SK-N-SH (cell line): ENCODE measurements at regions not wholly inside any gene's neighbourhood (a gene's known extent, or its start where the extent isn't known, plus 50 kb on each side); places are given as distances from the start of the nearest gene placed in this dataset.
A peak's percentile ranks its signal among the peaks of the same experiment; 100 is the strongest.

Experiments used
- CTCF ChIA-PET: fragments of 300-600, 350-600 bp; formaldehyde crosslinking; extraction: SDS; loops from one replicate; lab custom pipeline; 2021; lab: Yijun Ruan, JAX
- POLR2A ChIA-PET: fragments of 350-600 bp; sonication (Branson Sonifier 250); formaldehyde crosslinking; extraction: SDS; loops from one replicate; lab custom pipeline; 2020; ENCODE audit warnings: antibody characterized with exemption, inconsistent platforms; lab: Yijun Ruan, JAX
- DNase-seq: peaks from one replicate; pipeline ENCODE4 v3.0.0; 2012
- H2AFZ ChIP-seq: fragments of 200-600 bp; sonication (generic); 2 replicates; pipeline ENCODE4 v1.8.1; 2016; ENCODE audit warnings: antibody characterized with exemption, mild to moderate bottlenecking, low read depth
- H3F3A ChIP-seq: fragments of 200-600 bp; sonication (generic); replicated peaks from 2 replicates; pipeline ENCODE3; 2016; ENCODE audit warnings: antibody characterized with exemption, mild to moderate bottlenecking; ENCODE audit not compliant: insufficient read depth
- H3K27ac ChIP-seq, 2 experiments: fragments of 200-500 bp in 1 of 2; fragments of 200-600 bp in 1 of 2; sonication (Bioruptor generic) in 1 of 2; sonication (generic), shearing (Covaris generic) in 1 of 2; 2 replicates each; pipeline versions ENCODE4 v1.5.1 to v1.6.1; 2014 to 2016; ENCODE audit warnings: low read depth in 2 of 2, inconsistent platforms in 1 of 2, low read length in 1 of 2, mild to moderate bottlenecking in 1 of 2, mixed read lengths in 1 of 2
- H3K27me3 ChIP-seq: fragments of 200-600 bp; sonication (generic), shearing (Covaris generic); 2 replicates; pipeline ENCODE4 v1.6.1; 2016; ENCODE audit warnings: mixed run types; ENCODE audit not compliant: insufficient read depth
- H3K36me3 ChIP-seq, 2 experiments: fragments of 200-500 bp in 1 of 2; fragments of 200-600 bp in 1 of 2; sonication (Bioruptor generic) in 1 of 2; sonication (generic) in 1 of 2; replicated peaks in 1 of 2; 2 replicates each; pipeline versions ENCODE3 to v1.5.1; 2014 to 2016; ENCODE audit warnings: low read length in 1 of 2, mild to moderate bottlenecking in 1 of 2; ENCODE audit not compliant: insufficient read depth in 2 of 2, control insufficient read depth in 1 of 2
- H3K4me1 ChIP-seq, 2 experiments: fragments of 200-500 bp in 1 of 2; fragments of 200-600 bp in 1 of 2; sonication (Bioruptor generic) in 1 of 2; sonication (generic), shearing (Covaris generic) in 1 of 2; 2 replicates each; pipeline versions ENCODE4 v1.5.1 to v1.6.1; 2014 to 2016; ENCODE audit warnings: low read depth in 1 of 2, low read length in 1 of 2, mixed run types in 1 of 2; ENCODE audit not compliant: insufficient read depth in 2 of 2, control insufficient read depth in 1 of 2
- H3K4me2 ChIP-seq: fragments of 200-600 bp; sonication (generic), shearing (Covaris generic); 2 replicates; pipeline ENCODE4 v1.6.1; 2017; ENCODE audit warnings: mixed run types
- H3K4me3 ChIP-seq, 2 experiments: fragments of 200-500 bp in 1 of 2; fragments of 200-600 bp in 1 of 2; sonication (Bioruptor generic) in 1 of 2; sonication (generic), shearing (Covaris generic) in 1 of 2; 2 replicates each; pipeline versions ENCODE4 v1.5.1 to v1.8.1; 2014 to 2016; ENCODE audit warnings: low read depth in 2 of 2, inconsistent platforms in 1 of 2, low read length in 1 of 2, mild to moderate bottlenecking in 1 of 2, mixed read lengths in 1 of 2, moderate library complexity in 1 of 2
- H3K79me2 ChIP-seq: fragments of 200-600 bp; sonication (generic); 2 replicates; pipeline ENCODE4 v1.8.1; 2017; ENCODE audit warnings: mild to moderate bottlenecking; ENCODE audit not compliant: insufficient read depth
- H3K9ac ChIP-seq: fragments of 200-600 bp; sonication (generic); 2 replicates; pipeline ENCODE4 v1.6.1; 2017; ENCODE audit warnings: mixed run types
- H3K9me2 ChIP-seq: fragments of 200-600 bp; sonication (generic); 2 replicates; pipeline ENCODE4 v1.6.1; 2017; ENCODE audit warnings: mixed run types
- H3K9me3 ChIP-seq: fragments of 200-600 bp; sonication (generic); 2 replicates; pipeline ENCODE4 v1.6.1; 2017; ENCODE audit warnings: mixed run types, mild to moderate bottlenecking, moderate library complexity
- H4K20me1 ChIP-seq: fragments of 200-600 bp; sonication (generic); 2 replicates; pipeline ENCODE4 v1.6.1; 2017; ENCODE audit warnings: mild to moderate bottlenecking, mixed run types; ENCODE audit not compliant: insufficient read depth
- EP300 ChIP-seq, 2 experiments: IDR thresholded peaks; 2 replicates each; pipeline versions ENCODE4 v1.4.0 to v1.6.1; 2012; ENCODE audit warnings: borderline replicate concordance in 1 of 2, low read depth in 1 of 2, low read length in 1 of 2
- GATA2 ChIP-seq: sonication (generic); formaldehyde crosslinking; IDR thresholded peaks from 2 replicates; pipeline ENCODE4 v1.5.0; 2020; ENCODE audit warnings: mild to moderate bottlenecking, missing genetic modification reagents
- MXI1 ChIP-seq: IDR thresholded peaks from 2 replicates; pipeline ENCODE4 v1.6.1; 2012; ENCODE audit warnings: mild to moderate bottlenecking, low read depth, low read length, improper control_type of control experiment
- SIN3A ChIP-seq: IDR thresholded peaks from 2 replicates; pipeline ENCODE4 v1.6.1; 2012; ENCODE audit warnings: low read depth, mild to moderate bottlenecking, low read length, moderate library complexity, borderline replicate concordance
- TAF1 ChIP-seq: IDR thresholded peaks from 2 replicates; pipeline ENCODE4 v1.6.1; 2012; ENCODE audit warnings: low read depth, mild to moderate bottlenecking, low read length, moderate library complexity, borderline replicate concordance
- TCF12 ChIP-seq: IDR thresholded peaks from 2 replicates; pipeline ENCODE4 v1.4.0; 2012
- WGBS: methylation state at CpG from one replicate; pipeline ENCODE4 v1.1.6; 2017; ENCODE audit warnings: low lambda C conversion rate; 5-methylcytosine and 5-hydroxymethylcytosine counted together

DNA sequence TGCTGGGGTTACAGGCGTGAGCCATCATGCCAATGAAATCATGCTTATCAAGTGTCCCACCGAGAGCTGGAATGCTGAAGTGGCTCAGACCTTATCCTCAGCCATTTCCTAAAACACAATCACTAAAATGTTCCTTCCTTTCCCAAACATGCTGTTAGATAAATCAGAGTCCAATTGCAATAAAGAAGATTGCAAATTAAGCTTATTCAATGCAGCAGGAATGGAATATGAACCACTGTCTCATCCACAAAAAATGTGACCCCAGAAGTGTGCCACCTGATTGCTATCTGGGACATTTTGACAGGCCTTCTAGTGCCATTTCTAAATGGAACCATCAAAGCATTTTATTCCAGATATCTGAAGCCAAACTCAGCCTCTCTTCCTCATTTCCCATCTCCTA lies 205.5 kb upstream of the CDH11 start:
- no peak overlapping the region for H3K9ac ChIP-seq
- H3K4me2 ChIP-seq, result no peak overlapping the region
- ChIA-PET CTCF (no interaction called here), POLR2A (no interaction called here)
- no peaks in the 10 kb centered on the region for H3K9me2 ChIP-seq
- no peaks in the 10 kb centered on the region for H3K9me3 ChIP-seq
- no peaks in the 10 kb centered on the region for H3F3A ChIP-seq
- DNase-seq, result no peak
- H4K20me1 ChIP-seq, result no peaks in the 10 kb centered on the region
- 45% methylated on average over 2 of the region's 2 CpGs for WGBS
- no peak overlapping the region for H2AFZ ChIP-seq
- no peaks in the 10 kb centered on the region for H3K79me2 ChIP-seq
- H3K4me3 ChIP-seq, result no peak overlapping the region
- H3K36me3 ChIP-seq, result no peaks in the 10 kb centered on the region
- no peaks in the 10 kb centered on the region; a peak in 1 of 4 replicates for H3K4me1 ChIP-seq
- H3K27ac ChIP-seq, result no peak overlapping the region
- TF ChIP-seq TCF12 (no peak), EP300 (IDR thresholded peaks at IDR 0.05; ENCODE audit: borderline replicate concordance in 1 of 2, low read depth in 1 of 2, low read length in 1 of 2) (0 out of 4 replicates have a peak, but pooled peaks of 1 of the 2 experiments have one; percentile 26)
- no peaks in the 10 kb centered on the region for H3K27me3 ChIP-seq

DNA sequence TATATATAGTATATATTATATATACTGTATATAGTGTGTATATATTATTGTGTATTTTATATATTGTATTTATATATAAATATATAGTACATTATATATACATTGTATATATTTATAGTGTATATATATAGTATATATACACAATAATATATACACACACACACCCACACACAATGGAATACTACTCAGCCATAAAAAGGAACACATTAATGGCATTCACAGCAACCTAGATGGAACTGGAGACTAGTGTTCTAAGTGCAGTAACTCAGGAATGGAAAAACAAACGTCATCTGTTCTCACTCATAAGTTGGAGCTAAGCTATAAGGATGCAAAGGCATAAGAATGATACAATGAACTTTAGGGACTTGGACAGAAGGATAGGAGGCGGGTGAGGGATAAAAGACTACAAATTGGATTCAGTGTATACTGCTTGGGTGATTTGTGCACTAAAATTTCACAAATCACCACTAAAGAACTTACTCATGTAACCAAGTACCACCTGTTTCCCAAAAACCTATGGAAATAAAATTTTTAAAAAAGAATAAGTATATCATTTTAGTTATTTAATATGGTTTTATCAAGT lies 201.9 kb upstream of the CDH11 start:
- Histone ChIP-seq H3K9ac (no peak overlapping the region), H2AFZ (no peak overlapping the region), H4K20me1 (no peaks in the 10 kb centered on the region), H3K4me2 (no peak overlapping the region), H3K27me3 (no peaks in the 10 kb centered on the region), H3K79me2 (no peaks in the 10 kb centered on the region), H3K36me3 (no peaks in the 10 kb centered on the region), H3K4me1 (peaks cover 2 to 11% of the 10 kb centered on the region in 2 experiments; a peak in 3 of 4 replicates), H3K27ac (no peak overlapping the region), H3K9me2 (no peaks in the 10 kb centered on the region), H3K4me3 (no peak overlapping the region), H3F3A (peaks cover 11% of the 10 kb centered on the region), H3K9me3 (no peaks in the 10 kb centered on the region)
- 75% methylated on average over 2 of the region's 2 CpGs for WGBS
- DNase-seq, result no peak
- ChIA-PET CTCF (interaction anchor here (0.8 kb wide), 1 partner anchor 950 kb away, joined by 3 read pairs; no protein-coding TSS in a partner anchor), POLR2A (no interaction called here)
- TF ChIP-seq TAF1 (no peak), SIN3A (no peak)

DNA sequence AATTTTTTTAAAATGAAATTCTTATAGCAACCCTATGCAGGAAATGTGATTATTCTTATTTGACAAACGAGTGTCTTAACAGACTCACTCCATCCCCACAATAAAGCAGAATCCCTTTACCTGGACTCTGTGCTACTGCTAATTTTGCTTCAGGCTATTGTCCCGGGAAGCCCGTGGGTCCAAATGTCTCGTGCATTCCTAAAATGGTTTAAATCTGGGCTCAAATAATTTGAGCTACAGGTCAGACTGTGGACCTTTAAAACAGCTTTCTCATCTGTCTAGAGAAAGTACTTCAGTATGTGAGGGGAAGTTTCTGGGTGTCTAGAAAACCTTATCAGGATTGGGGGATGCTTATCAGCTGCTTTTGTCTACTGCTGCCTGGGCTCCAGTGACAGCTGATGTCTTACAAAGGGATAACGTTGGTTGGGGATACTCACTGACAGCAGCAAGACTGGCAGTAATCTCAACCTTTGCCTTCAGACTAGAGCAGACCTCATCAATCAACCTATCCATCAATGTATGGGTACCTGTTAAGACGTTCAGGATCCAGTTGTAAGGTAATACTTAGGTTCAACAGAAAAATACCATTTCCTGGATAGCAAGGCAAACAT lies 197.9 kb upstream of the CDH11 start:
- Histone ChIP-seq H3K4me3 (no peak overlapping the region), H2AFZ (peak overlapping the region; percentile 0; the same call in 1 of the 2 replicates), H3K9me2 (no peaks in the 10 kb centered on the region), H3K79me2 (no peaks in the 10 kb centered on the region), H3K4me2 (no peak overlapping the region), H4K20me1 (no peaks in the 10 kb centered on the region), H3K9me3 (no peaks in the 10 kb centered on the region), H3K4me1 (peaks cover 10 to 19% of the 10 kb centered on the region in 2 experiments; a peak in 3 of 4 replicates), H3K27ac (peak overlapping the region in 1 of 2 experiments; percentile 25; a peak in 1 of 4 replicates), H3K27me3 (no peaks in the 10 kb centered on the region), H3F3A (peaks cover 29% of the 10 kb centered on the region), H3K9ac (no peak overlapping the region), H3K36me3 (no peaks in the 10 kb centered on the region)
- CTCF ChIA-PET, result interaction anchor here (0.7 kb wide), 1 partner anchor 395 kb away, joined by 3 read pairs; no protein-coding TSS in a partner anchor
- no peak for DNase-seq
- 0 out of 2 replicates have a peak, but pooled peaks have one; percentile 32 for TF ChIP-seq GATA2 (CRISPR knock-in tag)
- TF ChIP-seq MXI1, result no peak
- 45% methylated on average over 6 of the region's 6 CpGs for WGBS
- POLR2A ChIA-PET, result no interaction called here
